ENCODE measurements at regions not wholly inside any gene's neighbourhood (a gene's known extent, or its start where the extent isn't known, plus 50 kb on each side); places are given as distances from the start of the nearest gene placed in this dataset.

DNA sequence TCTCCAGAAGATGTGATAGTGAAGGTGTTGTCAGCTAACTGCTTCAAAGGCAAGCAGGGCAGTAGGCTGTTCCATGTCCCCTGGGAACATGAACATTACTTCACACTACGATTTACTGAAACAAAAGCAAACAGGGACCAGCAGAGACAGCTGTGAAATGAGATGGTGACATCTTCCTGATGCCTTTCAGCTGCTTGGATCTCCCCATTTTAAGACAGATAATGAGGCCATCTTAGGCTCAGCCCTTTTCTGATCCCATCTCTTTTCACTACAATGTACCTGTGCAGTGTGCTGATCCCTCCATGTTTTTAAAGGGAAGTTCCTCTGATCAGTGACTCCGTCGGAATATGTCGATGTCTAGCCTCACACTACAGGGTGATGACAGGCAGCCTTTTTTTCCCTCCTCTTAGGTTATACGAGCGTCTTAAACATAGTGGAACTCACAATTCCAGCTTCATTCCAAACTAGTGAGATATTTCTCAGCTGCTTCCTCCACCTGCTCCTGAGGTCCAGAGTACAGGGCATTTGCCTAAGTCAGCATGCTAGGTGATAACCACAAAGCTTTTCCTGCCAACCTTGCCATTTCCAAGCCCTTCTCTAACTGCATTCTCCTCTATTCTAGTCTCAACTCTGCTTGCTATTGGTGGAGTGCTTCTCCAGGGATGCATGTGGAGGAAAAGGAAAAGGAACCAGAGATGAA is 87.6 kb upstream of the EGLN3 start (continued):
- TF ChIP-seq, protein P1, sequence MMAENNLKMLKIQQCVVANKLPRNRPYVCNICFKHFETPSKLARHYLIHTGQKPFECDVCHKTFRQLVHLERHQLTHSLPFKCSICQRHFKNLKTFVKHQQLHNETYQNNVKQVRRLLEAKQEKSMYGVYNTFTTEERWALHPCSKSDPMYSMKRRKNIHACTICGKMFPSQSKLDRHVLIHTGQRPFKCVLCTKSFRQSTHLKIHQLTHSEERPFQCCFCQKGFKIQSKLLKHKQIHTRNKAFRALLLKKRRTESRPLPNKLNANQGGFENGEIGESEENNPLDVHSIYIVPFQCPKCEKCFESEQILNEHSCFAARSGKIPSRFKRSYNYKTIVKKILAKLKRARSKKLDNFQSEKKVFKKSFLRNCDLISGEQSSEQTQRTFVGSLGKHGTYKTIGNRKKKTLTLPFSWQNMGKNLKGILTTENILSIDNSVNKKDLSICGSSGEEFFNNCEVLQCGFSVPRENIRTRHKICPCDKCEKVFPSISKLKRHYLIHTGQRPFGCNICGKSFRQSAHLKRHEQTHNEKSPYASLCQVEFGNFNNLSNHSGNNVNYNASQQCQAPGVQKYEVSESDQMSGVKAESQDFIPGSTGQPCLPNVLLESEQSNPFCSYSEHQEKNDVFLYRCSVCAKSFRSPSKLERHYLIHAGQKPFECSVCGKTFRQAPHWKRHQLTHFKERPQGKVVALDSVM (CRISPR knock-in tag; IDR thresholded peaks at IDR 0.05) = no peak
- TF ChIP-seq, protein P2, sequence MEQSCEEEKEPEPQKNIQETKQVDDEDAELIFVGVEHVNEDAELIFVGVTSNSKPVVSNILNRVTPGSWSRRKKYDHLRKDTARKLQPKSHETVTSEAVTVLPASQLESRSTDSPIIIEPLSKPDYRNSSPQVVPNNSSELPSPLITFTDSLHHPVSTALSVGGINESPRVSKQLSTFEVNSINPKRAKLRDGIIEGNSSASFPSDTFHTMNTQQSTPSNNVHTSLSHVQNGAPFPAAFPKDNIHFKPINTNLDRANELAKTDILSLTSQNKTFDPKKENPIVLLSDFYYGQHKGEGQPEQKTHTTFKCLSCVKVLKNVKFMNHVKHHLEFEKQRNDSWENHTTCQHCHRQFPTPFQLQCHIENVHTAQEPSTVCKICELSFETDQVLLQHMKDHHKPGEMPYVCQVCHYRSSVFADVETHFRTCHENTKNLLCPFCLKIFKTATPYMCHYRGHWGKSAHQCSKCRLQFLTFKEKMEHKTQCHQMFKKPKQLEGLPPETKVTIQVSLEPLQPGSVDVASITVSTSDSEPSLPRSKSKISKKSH (CRISPR knock-in tag; IDR thresholded peaks at IDR 0.05; ENCODE audit: borderline replicate concordance) = no peak
- TF ChIP-seq, protein P3, sequence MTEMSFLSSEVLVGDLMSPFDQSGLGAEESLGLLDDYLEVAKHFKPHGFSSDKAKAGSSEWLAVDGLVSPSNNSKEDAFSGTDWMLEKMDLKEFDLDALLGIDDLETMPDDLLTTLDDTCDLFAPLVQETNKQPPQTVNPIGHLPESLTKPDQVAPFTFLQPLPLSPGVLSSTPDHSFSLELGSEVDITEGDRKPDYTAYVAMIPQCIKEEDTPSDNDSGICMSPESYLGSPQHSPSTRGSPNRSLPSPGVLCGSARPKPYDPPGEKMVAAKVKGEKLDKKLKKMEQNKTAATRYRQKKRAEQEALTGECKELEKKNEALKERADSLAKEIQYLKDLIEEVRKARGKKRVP (CRISPR knock-in tag; IDR thresholded peaks at IDR 0.05) = no peak
- TF ChIP-seq SKI (IDR thresholded peaks at IDR 0.05; ENCODE audit: partially characterized antibody) = no peak
- TF ChIP-seq MXI1 (IDR thresholded peaks at IDR 0.05; ENCODE audit: borderline replicate concordance, low read depth, low read length) = no peak
- TF ChIP-seq, protein P4, sequence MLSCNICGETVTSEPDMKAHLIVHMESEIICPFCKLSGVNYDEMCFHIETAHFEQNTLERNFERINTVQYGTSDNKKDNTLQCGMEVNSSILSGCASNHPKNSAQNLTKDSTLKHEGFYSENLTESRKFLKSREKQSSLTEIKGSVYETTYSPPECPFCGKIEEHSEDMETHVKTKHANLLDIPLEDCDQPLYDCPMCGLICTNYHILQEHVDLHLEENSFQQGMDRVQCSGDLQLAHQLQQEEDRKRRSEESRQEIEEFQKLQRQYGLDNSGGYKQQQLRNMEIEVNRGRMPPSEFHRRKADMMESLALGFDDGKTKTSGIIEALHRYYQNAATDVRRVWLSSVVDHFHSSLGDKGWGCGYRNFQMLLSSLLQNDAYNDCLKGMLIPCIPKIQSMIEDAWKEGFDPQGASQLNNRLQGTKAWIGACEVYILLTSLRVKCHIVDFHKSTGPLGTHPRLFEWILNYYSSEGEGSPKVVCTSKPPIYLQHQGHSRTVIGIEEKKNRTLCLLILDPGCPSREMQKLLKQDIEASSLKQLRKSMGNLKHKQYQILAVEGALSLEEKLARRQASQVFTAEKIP (CRISPR knock-in tag; IDR thresholded peaks at IDR 0.05; ENCODE audit: borderline replicate concordance) = no peak
- TF ChIP-seq ZNF354B (CRISPR knock-in tag; IDR thresholded peaks at IDR 0.05) = no peak
- TF ChIP-seq MED13 (CRISPR knock-in tag; IDR thresholded peaks at IDR 0.05) = no peak
- TF ChIP-seq, protein P5, sequence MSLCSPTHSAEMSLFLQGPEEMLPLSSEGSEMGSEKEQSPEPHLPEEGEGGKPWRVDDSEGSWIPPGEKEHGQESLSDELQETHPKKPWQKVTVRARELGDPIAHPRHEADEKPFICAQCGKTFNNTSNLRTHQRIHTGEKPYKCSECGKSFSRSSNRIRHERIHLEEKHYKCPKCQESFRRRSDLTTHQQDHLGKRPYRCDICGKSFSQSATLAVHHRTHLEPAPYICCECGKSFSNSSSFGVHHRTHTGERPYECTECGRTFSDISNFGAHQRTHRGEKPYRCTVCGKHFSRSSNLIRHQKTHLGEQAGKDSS (CRISPR knock-in tag; IDR thresholded peaks at IDR 0.05; ENCODE audit: borderline replicate concordance, low read depth) = peak; percentile 84; the same call in 1 of the 2 replicates
- no peak for TF ChIP-seq ZNF839 (CRISPR knock-in tag; IDR thresholded peaks at IDR 0.05; ENCODE audit: borderline replicate concordance)
- no peak for TF ChIP-seq FOXK2 (IDR thresholded peaks at IDR 0.05)
- peak; percentile 91 for TF ChIP-seq MED1 (CRISPR knock-in tag; IDR thresholded peaks at IDR 0.05)
- TF ChIP-seq, protein P6, sequence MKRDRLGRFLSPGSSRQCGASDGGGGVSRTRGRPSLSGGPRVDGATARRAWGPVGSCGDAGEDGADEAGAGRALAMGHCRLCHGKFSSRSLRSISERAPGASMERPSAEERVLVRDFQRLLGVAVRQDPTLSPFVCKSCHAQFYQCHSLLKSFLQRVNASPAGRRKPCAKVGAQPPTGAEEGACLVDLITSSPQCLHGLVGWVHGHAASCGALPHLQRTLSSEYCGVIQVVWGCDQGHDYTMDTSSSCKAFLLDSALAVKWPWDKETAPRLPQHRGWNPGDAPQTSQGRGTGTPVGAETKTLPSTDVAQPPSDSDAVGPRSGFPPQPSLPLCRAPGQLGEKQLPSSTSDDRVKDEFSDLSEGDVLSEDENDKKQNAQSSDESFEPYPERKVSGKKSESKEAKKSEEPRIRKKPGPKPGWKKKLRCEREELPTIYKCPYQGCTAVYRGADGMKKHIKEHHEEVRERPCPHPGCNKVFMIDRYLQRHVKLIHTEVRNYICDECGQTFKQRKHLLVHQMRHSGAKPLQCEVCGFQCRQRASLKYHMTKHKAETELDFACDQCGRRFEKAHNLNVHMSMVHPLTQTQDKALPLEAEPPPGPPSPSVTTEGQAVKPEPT (CRISPR knock-in tag; IDR thresholded peaks at IDR 0.05; ENCODE audit: low read depth) = peak; percentile 42; the same call in 1 of the 2 replicates

Data from HepG2 (cell line).